Endothelial cell of hepatic sinusoid (primary cell): ENCODE measurements at regions not wholly inside any gene's neighbourhood (a gene's known extent, or its start where the extent isn't known, plus 50 kb on each side); places are given as distances from the start of the nearest gene placed in this dataset.

Source experiments
- in situ Hi-C: cut with HindIII; loops from 2 replicates; pipeline ENCODE4 v1.10.0; 2017; ENCODE audit warnings: low sequenced_read_pairs

DNA sequence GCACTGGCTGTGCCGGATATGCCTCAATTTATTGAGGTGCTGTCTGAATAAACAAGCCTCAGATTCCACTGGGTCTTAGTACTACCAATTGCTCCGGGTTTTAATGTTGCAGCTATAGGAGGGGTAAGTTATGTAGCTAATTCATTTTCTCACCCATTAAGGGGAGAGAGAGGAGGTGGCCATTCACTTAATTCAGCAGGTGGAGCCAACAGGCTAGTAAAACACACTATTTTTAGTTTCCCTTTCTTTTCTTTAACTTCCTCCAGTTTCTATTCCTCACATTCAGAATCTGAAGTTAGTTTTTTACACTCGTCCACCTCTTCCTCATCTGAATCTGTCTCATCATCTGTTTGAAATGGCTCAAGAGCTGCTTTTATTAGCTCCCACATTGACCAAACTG, 105.6 kb upstream of the CDH10 start:
- in situ Hi-C loops, result no loop called here

DNA sequence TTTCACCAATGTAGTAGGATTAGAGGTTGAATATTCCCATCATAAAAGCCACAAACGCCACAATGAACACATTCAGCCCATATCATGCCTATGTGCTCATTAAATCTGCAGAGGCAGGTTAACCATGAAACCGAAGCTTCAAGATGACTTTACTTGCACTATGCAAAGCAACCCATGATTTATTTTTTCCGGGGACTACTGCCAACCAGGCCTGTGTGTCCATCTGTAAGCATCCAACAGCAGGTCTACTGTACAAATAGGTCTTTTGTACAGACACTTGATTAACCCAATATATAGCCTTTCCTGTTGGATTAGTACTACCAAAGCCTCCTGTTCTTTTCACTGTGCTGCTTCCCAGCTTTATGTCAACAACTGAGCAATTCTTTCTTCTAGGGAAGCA, 104.9 kb upstream of the CDH10 start:
- in situ Hi-C loops, result no loop called here

GRCh38 chr5:24747327-24747726, 102.5 kb upstream of the CDH10 start:
- in situ Hi-C loops, result no loop called here

GRCh38 chr5:24742334-24742733, 97.6 kb upstream of the CDH10 start:
- in situ Hi-C loops, result no loop called here

DNA sequence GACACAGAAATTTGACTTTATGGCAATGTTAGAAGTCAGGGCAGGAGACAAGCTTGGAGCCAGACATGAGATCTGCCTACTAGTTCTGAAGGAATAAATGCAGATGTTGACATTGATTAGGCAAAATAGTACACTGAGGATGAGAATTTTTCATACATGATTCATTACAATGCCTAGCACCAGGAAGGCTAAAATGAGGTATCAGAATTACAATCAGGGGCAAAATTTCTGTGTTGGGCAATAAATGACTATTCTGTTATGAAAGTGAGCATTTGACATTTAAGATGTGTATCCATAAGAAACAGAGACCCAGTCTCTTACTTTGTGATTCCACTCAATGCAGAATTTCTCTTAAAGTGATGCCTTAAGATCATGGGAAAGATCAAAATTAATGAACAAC, 92.4 kb upstream of the CDH10 start:
- in situ Hi-C loops, result no loop called here

DNA sequence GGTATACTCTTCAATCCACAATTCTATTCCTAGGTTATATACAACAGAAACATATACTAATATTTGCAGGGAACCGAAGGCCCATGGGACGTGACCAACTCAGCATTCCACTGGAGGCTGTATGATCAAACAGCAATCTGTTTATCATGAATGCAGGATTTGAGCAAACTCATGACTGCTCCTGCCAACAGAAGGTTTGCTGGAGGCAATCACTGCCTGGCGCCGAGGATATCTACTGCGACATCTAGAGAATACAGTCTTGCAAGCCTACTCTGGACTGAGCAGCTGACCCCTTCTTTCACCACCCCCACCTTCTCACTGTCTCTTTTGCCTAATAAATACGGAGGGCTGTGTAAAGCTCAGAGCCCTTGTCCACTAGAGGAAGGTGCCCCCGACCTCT, 90.5 kb upstream of the CDH10 start:
- in situ Hi-C loops, result no loop called here

GRCh38 chr5:24732184-24732583, 87.4 kb upstream of the CDH10 start:
- in situ Hi-C loops, result no loop called here

DNA sequence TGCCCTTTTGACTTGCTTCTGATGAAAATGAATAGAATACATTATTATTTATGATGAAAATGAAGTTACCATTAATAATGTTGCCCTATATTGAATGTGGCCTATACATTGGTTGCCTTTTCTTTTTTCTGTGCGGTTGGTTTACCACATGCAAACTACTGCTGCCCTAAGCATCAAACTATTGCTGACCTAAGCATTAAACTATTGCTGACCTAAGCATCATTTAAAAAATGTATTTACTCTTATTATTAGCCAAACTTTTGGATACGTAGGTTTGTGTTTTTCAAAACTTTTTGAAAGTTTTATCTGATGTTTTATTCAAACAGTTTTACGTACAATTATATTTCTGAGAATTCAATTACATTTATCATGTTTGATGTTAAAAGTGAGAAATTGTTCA, 76.0 kb upstream of the CDH10 start:
- in situ Hi-C loops, result no loop called here

- in situ Hi-C loops, result no loop called here
Measured at GRCh38 chr5:24714746-24715145, 70.0 kb upstream of the CDH10 start.

DNA sequence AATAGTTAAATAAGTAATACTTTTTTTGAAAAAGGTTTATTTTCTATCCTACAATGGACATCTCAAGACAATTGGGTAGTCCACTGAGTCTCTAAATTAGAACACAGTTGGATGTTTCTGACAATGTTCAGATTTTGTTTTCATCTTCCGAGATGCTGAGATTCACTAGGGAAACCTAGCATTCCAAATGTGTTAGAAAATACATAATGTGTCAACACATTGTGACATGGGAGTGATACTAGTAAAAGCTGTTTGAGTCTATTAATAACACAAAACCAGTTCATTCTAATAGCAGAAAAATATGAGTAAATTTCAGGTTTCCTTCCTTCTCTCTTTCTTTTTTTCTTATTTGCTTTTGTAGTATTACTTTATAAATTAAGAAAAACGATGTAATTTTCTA, 68.2 kb upstream of the CDH10 start:
- in situ Hi-C loops, result no loop called here

DNA sequence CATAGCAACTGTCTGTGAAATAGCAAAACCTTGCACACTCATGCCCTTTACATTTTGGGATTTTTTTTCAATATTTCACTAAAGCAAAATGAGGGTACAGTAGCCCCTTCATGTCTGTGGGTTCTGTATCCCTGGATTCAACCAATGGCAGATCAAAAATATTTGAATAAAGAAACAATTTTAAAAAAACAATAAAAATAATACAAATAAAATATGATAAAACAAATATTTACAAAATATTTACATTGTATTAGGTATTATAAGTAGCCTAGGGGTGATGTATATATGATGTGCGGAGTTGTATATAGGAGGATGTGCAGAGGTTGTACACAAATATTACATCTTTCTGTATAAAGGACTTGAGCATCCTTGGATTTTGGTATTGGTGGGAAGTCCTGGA, 67.3 kb upstream of the CDH10 start:
- in situ Hi-C loops, result no loop called here

- in situ Hi-C loops, result no loop called here
Measured at GRCh38 chr5:24703934-24704333, 59.2 kb upstream of the CDH10 start.
